Progenitor cell of endocrine pancreas (in vitro differentiated cells): ENCODE measurements at regions not wholly inside any gene's neighbourhood (a gene's known extent, or its start where the extent isn't known, plus 50 kb on each side); places are given as distances from the start of the nearest gene placed in this dataset.

Experiments used
- DNase-seq: peaks from one replicate; pipeline ENCODE4 v3.0.0; 2021; ENCODE audit warnings: low spot score; ENCODE audit not compliant: unreplicated experiment
- H3K27ac Mint-ChIP-seq: 2 replicates; pipeline ENCODE4 v1.8.0; 2021; ENCODE audit warnings: mild to moderate bottlenecking, moderate library complexity, mixed read lengths
- H3K27me3 Mint-ChIP-seq: 2 replicates; pipeline ENCODE4 v1.8.0; 2021; ENCODE audit warnings: mixed read lengths
- H3K36me3 Mint-ChIP-seq: 2 replicates; pipeline ENCODE4 v1.8.0; 2022; ENCODE audit warnings: mixed read lengths; ENCODE audit not compliant: insufficient read depth
- H3K4me1 Mint-ChIP-seq: 2 replicates; pipeline ENCODE4 v1.8.0; 2021; ENCODE audit warnings: low read depth, mixed read lengths
- H3K4me3 Mint-ChIP-seq: 2 replicates; pipeline ENCODE4 v1.8.0; 2021; ENCODE audit warnings: low read depth, mild to moderate bottlenecking, moderate library complexity, mixed read lengths
- H3K9me3 Mint-ChIP-seq: 2 replicates; pipeline ENCODE4 v1.8.0; 2021; ENCODE audit warnings: low read depth, mixed read lengths
- TF ChIP-seq, protein P1 (sequence below): fragments of 200-600 bp; sonication (generic); IDR thresholded peaks from one replicate; pipeline ENCODE4 v1.5.0; 2021; ENCODE audit warnings: antibody characterized with exemption, mild to moderate bottlenecking; ENCODE audit not compliant: unreplicated experiment

DNA sequence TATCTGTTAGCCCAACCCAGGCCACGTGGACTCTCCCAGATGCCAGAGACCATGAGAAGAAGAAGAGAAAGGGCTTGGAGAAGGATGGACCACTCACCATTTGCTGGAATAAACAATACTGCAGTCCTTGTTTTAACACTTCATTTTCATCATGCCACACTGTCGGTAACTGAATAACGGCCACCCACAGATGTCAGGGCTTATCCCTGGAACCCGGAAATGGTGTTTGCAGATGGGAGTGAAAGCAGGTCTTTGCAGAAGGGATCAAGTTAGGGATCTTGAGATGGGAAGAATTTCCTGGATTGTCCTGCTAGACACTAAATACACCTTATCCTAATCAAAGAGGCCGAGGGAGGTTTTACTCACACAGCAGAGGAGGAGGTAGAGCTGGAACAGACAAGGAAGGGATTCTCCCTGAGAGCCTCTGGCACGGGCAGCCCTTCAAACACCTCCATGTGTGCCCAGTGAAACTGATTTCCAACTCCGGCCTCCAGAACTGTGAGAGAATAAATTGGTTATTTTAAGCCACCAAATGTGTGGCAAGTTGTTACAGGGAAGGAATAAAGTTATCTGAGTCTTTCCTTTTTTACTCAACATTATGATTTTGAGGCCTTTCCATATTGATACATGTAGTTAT is 56.3 kb upstream of the SFMBT2 start:
- no peak overlapping the region for H3K4me3 Mint-ChIP-seq
- TF ChIP-seq, protein P1, sequence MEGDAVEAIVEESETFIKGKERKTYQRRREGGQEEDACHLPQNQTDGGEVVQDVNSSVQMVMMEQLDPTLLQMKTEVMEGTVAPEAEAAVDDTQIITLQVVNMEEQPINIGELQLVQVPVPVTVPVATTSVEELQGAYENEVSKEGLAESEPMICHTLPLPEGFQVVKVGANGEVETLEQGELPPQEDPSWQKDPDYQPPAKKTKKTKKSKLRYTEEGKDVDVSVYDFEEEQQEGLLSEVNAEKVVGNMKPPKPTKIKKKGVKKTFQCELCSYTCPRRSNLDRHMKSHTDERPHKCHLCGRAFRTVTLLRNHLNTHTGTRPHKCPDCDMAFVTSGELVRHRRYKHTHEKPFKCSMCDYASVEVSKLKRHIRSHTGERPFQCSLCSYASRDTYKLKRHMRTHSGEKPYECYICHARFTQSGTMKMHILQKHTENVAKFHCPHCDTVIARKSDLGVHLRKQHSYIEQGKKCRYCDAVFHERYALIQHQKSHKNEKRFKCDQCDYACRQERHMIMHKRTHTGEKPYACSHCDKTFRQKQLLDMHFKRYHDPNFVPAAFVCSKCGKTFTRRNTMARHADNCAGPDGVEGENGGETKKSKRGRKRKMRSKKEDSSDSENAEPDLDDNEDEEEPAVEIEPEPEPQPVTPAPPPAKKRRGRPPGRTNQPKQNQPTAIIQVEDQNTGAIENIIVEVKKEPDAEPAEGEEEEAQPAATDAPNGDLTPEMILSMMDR: no peak
- H3K27ac Mint-ChIP-seq: no peak overlapping the region
- peaks cover 5% of the 10 kb centered on the region for H3K9me3 Mint-ChIP-seq
- H3K4me1 Mint-ChIP-seq: no peaks in the 10 kb centered on the region
- H3K36me3 Mint-ChIP-seq: no peaks in the 10 kb centered on the region
- no peak for DNase-seq
- peaks cover 44% of the 10 kb centered on the region for H3K27me3 Mint-ChIP-seq

DNA sequence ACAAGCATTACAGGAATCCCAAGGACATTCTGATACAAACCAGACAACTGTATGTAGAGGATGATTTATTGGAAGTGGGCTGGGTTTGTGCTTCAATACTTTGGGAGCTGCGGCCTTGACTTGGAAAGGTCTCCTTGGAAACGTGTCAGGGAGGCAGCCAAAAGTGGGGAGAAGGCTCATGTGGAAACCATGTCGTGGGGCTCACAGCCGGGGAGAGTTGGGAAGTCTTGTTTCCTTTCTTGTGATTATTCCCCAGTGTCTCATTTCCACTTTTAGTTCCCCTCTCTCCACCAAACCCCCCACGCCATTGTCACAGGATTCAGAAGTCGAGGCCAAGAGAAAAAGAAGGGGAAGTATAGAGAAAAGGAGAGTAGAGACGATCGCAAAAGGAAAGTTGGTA is 53.9 kb upstream of the SFMBT2 start:
- TF ChIP-seq, protein P1: no peak
- Mint-ChIP-seq H3K27ac (no peak overlapping the region), H3K27me3 (peaks cover 27% of the 10 kb centered on the region), H3K4me1 (no peaks in the 10 kb centered on the region), H3K4me3 (no peak overlapping the region), H3K36me3 (no peaks in the 10 kb centered on the region), H3K9me3 (peaks cover 5% of the 10 kb centered on the region)
- DNase-seq: no peak
